Ureter (tissue), 1 donor: ENCODE measurements at regions not wholly inside any gene's neighbourhood (a gene's known extent, or its start where the extent isn't known, plus 50 kb on each side); places are given as distances from the start of the nearest gene placed in this dataset.

Experiments used
- DNase-seq: peaks from one replicate; pipeline ENCODE4 v3.0.0-alpha.2; 2020; ENCODE audit warnings: low spot score
- donor health status: DM: yes; HTN: yes; CAD: no.

DNA sequence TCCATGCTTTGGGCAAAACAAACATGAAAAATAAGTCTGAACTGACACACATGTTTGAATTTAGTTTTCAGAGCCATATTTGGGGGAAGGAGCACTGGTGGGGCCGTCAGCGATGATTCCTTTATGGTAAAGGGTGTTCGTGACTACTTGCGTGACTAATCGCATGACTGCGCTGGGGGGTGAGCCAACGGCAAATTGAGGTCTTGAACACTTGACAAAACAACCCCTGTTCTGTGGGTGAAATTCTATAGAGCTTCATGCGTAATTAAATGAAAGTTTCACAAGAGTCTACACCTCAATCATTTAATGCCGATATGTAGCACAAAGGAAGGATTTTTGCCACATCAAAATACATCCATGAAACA lies 127.5 kb upstream of the CYP1B1 start:
- DNase-seq: no peak

DNA sequence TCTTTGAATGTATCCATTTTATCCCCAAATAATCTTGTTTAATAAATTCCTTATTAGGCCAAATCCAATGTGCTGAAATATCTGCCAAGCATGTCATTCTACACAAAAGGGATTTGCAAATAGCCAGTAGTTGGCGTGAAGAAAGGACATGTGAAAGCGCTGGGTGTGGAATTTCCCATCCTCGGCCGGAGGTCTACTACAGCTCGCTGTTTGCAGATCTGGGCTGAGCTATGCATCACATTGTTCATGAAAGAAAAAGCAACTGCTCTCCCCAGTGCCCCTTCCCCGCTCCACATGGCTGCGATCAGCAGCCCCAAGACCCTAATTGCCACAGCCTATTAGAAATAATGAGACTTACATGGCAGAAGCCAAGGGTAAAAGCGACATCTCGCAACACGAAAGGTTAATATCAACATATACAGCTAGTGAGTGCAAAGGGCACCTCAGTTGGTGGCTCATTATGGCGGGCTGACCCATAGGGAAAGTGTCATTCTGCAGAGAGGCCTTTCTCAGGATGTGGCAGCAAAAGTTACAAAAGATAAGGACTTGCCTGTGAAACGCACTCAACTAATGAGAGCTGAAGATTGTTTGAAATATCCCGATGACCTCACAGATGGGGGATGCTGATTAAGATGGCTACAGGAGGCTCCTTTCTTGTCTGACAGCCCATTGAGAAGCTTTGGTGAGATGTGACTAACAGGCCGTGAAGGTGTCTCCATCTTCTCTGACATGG lies 126.9 kb upstream of the CYP1B1 start:
- no peak for DNase-seq

DNA sequence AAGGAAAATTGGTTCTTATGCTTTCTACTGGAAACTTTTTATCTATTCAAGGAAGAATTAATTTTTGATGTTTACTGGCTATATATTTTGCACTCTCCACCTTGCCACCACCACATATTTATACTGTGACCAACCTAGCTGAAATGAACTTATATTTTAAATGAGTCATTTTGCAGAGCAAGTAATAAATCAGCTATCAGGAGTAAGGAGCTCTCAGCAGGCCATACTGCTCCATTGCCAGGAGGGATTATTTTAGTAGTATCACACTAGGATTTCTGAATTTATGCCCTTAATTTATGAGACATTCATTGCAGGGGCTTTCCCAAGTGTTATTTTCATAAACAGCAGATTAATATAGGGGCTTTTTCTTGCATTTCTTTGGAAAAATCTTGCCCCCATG lies 125.8 kb upstream of the CYP1B1 start:
- DNase-seq: no peak

DNA sequence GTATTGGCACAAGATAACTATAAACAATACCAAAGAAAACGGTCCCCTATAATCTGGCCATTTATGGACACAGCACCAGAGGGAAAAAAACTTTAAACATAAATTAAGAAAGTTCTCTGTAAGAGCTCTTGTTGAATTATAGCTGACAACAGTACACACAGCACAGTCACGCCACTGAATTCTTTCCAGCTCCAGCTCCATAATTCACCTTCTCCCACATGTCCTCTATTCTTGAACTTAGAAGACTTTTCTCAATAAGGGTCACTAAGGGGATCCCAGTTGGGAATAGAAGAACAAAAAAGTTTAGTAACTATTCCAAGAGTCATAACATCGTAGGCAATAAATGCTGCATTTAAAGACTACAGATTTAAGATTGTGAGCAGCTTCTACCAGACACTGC lies 124.6 kb upstream of the CYP1B1 start:
- DNase-seq: no peak

DNA sequence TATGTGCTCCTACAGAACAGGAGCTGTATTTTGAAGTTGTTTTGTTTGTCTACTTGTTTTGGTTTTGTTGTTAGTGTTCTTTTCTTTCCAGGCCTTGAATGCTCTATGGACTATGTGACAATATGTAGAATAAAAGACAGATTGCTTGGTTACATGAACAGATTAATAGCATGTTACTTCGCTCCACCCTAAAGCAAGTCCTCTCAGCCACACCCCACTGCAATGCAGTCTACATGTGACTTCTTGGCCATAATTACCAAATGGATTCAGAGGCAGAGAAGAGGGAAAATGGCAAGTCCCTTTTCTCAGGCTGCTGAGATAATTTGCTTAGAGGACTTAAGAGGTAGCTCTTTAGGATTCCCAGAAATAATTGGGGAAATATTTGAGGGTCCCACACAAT lies 123.2 kb upstream of the CYP1B1 start:
- DNase-seq: no peak

DNA sequence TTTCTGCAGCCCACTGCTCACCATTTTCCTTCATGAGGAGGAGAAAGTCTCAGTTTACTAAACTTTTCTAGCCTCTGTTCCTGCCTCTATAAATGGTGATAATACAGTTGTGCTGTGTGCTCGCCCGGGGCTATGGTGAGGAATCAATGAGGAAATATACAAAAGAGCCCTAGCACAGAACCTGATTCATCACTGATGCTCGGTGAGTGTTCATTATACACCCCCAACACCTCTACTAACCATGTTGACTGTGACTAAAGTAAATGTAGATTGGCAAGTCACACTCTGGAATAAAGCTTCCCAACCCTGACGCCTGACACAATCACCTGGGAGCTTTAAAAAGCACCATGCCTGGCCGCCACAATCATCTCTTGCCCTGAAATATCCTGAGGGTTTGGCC lies 118.8 kb upstream of the CYP1B1 start:
- DNase-seq: no peak

DNA sequence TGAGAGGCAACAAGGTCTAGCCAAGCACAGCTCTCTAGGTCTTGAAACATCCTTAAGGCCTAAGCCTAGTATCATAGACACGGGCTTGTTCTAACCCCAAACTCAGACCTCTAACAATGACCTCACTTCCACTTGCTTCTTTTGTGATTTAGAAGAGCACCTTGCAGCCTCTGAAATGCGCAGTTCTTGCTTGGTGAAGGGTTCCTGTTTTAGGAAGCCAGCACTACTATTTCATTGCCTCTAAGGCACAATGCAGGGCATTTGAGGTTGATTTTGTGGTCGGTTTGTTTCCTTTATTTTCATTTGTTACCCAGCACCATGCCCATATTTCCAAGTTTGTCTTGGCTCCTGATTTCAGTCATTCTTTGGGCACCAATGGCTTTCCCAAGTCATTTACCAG lies 117.0 kb upstream of the CYP1B1 start:
- no peak for DNase-seq

DNA sequence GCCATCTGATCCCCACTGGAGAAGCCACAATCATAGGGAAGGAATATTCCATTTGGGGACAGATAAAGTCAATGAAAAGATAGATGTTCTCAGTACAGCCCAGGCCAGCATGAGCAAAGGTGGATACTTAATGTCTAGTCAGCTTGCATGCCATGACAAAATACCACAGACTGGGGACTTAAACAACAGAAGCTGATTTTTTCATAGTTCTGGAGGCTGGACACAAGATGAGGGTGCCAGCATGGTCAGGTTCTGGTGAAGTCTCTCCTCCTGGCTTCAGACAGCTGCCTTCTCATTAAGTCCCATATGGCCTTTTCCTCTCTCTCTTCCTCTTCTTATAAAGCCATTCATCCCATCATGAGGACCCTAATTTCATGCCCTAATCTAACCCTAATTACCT lies 116.1 kb upstream of the CYP1B1 start:
- DNase-seq: no peak

DNA sequence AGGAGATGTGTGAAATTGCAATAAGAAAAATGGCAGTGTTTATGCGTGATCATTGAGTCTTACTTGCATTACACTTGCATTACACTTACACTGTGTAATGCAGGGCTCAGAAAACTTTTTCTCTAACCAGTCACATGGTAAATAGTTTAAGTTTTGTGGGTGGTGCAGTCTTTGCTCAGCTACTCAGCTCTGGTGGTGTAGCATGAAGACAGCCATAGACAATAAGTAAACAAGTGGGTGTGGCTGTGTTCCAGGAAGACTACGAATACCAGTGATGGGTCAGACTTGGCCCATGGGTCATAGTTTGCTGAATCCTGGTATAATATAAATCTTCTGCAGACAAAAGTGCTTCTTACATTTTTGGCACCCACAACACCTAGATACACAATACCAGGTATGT lies 115.6 kb upstream of the CYP1B1 start:
- no peak for DNase-seq

DNA sequence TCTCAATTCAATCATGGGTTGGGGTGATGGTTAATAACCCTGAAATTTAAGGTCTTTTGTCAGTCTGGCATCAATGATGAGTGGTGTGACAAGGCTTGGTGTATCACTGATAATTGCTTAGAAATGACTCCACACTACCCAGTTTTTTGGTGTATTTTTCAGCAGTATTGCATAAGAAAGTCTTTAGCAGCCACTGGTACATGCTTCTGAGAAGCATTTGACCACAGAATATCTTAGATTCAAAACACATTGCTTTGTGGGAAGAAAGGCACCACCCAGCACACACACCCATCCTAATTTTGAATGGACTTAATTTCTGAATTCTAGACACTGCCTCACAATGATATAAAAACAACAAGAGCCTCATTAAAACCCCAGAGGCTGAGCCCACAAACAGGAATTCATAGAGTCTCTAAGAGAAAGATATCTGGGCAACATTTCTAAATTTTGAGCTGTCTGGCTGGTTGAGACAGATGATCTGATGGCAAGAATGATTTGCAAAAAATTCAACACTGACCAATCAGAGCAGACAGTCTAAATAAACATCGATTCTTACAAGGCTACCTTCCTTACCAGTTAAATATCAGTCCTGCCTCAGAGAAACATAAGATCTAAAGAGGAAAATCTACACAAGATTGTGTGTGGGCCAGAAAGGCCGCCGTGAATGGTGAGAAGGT lies 114.7 kb upstream of the CYP1B1 start:
- no peak for DNase-seq

DNA sequence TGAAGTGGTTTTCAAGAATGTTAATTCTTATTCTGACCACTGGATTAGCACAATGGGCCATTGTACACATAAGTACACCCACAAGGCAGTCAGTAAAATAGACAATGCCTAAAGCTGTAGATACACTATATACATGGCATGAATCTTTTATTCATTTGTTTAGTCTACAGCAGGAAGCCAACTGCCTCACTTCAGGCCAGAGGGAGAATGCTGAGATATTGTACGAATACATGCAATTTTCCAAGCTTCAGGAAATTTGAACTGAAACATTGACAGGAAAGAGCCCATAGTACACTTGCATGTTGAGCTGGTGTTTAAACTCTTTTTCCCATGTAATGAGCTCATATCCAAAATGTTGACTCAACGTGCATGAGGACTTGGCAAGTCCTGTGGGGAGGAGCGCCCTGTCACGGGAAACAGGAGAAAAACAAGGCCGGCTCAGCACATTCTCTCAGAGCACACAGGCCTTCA lies 111.6 kb upstream of the CYP1B1 start:
- peak; percentile 59 for DNase-seq

DNA sequence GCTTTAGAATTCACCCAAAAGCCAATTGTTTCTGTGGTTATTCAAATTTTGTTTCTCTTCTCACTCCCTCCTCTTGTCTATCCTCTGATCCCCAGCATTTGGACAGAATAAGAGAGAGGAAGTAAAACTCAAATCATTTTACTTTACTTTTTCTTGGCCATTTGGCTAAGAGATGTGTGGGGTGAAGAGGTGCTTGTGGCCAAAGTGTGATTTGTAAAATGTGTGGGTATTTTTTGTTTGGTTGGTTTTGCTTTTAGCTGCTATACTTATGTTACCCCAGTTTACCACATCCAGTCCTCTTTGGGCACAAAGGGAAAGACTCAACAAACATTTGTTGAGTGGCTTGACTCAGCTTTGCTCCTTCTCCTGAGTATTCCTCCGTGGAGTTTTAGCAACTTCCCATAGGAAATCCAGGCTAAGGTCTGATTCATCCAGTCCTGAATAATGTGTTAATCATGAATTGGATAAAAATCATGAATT lies 109.1 kb upstream of the CYP1B1 start:
- DNase-seq: no peak

DNA sequence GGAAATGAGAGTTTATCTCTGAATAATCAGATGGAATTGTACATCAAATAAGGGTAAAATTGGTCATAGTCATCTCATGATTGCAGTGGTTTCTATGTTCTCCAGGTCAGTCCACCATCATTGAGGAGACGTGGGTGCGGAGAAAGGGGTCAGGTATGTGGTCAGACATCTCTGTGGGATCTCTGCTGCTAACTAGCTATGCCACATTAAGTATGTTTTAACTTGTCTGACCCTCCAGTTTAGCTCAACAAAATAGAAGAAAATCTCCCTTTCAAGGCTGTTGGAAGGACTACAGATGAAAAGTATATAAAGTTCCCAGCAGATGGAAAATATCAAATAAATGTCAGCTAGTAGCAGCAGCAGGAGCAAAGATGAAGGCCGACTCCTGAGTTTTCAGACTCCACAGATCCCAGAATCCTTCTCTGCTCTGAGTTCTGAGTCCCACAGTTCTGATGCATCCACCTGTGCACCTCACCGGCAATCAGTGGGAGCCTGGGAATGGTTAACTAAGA lies 106.6 kb upstream of the CYP1B1 start:
- no peak for DNase-seq

DNA sequence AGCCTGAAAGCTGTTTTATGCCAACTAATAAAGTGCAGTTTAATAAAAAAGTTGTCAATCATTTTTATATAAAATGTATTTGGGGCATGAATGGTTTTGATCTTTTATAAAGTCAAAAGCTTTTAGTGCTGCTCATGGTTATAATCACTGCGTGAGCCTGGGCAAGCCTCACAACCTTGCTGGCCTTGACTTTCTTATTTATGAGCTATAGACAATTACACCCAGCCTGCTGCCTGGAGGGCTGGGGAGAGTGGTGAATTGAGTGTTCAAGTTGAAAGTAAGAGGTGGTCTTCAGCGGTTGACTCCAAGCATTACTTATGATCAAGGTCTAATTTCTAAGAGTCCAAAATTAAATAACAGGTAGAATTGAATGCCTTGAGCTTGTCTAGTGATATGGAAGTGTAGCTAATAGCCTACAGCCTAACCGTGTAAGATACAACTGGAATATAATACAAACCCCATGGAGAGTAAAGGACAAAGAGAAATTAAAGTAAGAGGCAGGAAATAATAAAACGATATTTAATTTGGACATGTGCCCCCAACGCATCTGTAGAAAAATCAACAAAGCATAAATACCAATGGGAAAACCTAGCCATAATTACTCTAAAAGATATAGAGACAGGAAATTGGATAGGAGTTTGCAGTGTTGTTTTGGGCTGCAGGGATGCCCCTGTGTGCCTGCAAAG lies 106.0 kb upstream of the CYP1B1 start:
- no peak for DNase-seq

DNA sequence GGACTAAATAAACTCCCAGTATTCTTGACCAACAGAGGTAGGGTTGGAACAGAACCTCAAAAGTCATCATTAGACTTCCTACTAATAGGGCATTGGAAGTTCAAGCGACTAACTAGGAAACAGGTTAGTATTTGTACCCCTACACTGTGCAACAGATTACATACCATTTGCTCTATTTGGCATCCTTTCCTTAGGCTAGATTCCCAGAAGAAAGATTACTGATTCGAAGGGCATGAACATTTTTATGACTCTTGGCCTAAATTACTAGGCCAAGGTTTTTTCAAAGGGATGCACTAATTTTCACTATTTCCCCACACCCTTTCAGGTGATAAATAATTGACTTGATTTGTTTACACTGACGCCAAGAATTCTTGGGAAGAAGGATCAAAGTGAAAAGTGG lies 104.8 kb upstream of the CYP1B1 start:
- DNase-seq: no peak

DNA sequence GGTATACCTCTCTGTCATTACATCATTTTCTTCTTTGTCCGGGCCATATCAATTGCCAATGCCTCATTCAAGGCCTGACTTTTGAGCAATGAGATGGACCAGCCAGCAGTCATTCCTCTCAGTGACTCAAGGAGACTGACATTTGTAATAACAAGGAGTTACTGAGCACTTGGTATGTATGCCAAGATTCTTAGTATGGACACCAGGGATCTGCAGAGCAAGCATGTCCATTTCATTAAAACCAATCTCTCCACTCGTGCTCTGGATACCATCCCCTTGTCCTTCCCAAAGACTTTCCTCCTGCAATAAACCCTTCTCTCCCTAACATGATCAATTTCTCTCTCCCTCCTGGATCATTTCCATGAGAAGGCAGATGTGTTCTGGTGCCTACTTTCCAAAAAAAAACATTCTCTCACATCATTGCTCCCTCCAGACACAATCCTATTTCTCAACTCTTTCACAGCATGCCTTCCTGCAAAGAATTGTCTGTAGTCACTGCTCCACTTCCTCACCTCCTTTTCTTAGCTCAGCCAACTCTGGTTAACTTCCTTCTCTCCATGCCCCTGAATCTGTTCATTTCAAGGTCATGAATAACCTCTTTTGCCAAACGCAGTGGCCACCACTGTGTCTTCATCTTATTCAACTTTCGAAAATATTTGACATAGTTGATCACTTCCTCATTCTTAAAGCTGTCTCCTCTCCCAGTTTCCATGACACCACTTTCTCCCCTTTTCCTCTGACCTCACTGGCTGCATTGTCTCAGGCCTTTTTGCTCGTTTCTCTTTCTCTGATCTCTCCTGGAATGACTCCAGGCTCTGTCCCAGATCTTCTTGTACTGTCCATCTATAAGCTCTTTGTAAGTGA lies 102.8 kb upstream of the CYP1B1 start:
- DNase-seq: no peak

DNA sequence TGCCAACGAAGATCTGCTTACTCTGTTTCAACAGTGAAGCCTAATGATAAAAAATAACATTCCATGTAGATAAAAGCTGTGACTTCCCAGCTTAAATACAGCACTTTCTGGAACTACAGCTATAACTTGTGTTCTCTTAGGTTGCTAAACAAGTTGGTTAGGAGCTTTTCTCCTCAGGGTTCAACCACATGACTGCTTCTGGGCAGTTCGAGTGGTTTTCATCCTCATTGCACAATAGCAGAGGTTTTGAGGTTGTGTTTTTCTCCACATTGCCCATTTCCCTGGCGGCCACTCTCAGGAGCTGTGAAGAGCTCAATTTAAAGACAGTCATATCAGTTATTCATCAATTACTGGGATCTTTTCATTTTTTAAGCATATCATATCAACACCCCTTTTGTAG lies 102.2 kb upstream of the CYP1B1 start:
- no peak for DNase-seq

DNA sequence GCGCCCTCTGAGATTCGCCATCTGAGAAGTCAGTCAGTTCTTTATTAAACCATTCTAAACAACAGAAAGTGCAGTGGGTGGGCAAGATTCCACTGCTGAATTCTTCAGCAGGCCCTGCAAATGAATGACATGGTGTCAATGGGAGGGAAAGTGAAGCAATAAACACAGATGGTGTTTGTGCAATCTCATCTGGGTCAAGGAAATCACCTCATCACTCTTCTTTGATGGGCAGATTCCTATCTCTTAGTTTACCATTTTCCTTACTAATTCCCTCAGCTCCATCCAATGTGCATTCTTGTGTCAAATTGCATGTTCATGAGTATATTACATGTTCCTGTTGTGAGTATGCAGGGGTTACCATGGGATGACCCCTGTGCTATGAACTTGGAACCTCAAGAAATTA lies 100.7 kb upstream of the CYP1B1 start:
- DNase-seq: no peak

DNA sequence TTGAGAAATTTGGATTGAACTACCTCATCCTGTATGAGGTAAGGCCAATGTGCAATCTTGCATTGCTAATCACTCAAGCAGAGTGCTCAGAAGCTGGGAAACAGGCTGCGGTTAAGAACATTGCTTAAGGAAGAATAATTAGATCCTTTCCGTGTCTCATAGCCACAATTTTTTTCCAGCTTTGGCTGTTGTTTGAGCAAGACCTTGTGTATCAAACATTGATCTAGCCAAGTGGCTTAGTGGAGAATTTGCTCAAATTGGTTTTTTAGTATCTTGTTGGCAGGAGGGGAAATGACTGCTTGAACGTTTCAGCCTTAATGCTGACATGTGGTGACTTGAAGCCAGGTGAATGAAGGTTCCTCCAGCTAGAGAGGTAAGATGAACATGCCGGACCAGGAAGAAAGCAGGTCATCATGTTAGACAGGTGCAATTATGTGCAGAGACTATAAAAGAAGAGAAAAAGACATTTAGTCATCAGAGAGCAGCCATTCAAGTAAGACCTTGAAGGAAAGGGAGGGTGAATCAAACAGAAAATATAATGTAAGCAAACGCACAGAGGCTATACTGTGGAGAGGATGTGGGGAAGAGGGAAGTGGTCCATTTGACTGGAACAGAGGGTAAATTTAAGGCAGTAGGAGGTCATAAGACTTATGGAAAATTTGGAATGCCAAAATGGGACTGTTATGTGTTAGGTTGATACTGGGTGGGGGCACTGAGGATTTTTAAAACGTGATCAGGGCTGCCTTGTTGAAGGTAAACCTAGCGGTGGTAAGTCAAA lies 98.9 kb upstream of the CYP1B1 start:
- DNase-seq: peak; percentile 53

DNA sequence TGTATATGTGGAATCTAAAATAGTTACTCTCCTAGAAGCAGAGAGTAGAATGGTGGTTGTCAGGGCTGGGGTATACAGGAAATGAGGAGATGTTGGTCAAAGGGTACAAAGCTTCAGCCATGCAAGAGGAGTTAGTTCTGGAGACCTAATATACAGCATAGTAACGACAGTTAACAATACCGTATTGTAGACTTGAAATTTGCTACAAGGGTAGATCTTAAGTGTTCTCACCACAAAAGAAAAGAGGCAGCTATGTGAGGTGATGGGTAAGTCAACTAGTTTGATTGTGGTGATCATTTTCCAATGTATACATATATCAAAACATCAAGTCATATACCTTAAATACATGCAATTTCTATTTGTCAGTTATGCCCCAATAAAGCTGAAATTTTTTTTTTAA lies 98.2 kb upstream of the CYP1B1 start:
- DNase-seq: no peak

DNA sequence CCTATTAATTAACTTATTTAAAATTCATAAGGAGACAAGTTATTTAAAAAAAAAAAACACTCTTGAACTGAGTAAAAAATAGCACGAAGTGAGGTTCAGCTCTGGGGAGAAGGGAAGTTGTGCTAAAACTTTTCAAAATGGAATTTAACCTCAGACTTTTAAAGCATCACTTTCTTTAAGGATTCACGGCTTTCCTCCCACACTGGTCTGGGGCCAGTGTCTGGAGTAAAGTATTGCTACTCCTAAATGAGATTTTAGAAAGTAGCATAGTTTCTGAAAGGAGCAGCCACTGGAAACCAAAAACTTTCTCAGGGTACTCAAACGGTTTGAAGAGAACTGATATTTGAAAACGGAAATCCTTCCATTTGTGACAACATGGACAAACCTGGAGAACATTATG lies 97.7 kb upstream of the CYP1B1 start:
- DNase-seq: no peak
